ENCODE measurements at regions not wholly inside any gene's neighbourhood (a gene's known extent, or its start where the extent isn't known, plus 50 kb on each side); places are given as distances from the start of the nearest gene placed in this dataset.
A peak's percentile ranks its signal among the peaks of the same experiment; 100 is the strongest.
"Not testable (repeated sequence)": the region's sequence is repeated elsewhere in the genome, so short reads cannot be mapped to it uniquely, and the experiment has no call there.

GRCh38 chr2:87196720-87197388 is 175.2 kb upstream of the PLGLB1 start:
- intact Hi-C loops (cut with DNase I; ENCODE audit: low total_unique reads); H3K36me3 ChIP-seq: not testable (repeated sequence)
- 93 to 100% (median 100%) methylated on average over 1 to 3 of the region's 3 CpGs for WGBS, 5 donors

GRCh38 chr2:87198422-87198821 is 176.8 kb upstream of the PLGLB1 start:
- H3K4me1 ChIP-seq; H3K27ac ChIP-seq; intact Hi-C loops (cut with DNase I; ENCODE audit: low total_unique reads); H3K4me3 ChIP-seq; H3K36me3 ChIP-seq; H3K27me3 ChIP-seq (replicated peaks in 1 of 7); DNase-seq: not testable (repeated sequence)
- WGBS, 5 donors = 0 to 25% (median 19%) methylated on average over 1 to 2 of the region's 2 CpGs
- peaks cover 0 to 18% (median 11%) of the 10 kb centered on the region in 8 donors for H3K9me3 ChIP-seq

More at GRCh38 chr2:87196720-87197388, 175.2 kb upstream of the PLGLB1 start:
- H3K9me3 ChIP-seq; H3K4me3 ChIP-seq; DNase-seq; H3K27me3 ChIP-seq (replicated peaks in 1 of 7); H3K27ac ChIP-seq; H3K4me1 ChIP-seq: not testable (repeated sequence)

- intact Hi-C loops (cut with DNase I; ENCODE audit: low total_unique reads); H3K4me3 ChIP-seq; H3K4me1 ChIP-seq; H3K27ac ChIP-seq; H3K36me3 ChIP-seq; DNase-seq; H3K27me3 ChIP-seq (replicated peaks in 1 of 7): not testable (repeated sequence)
- peaks cover 0 to 22% (median 17%) of the 10 kb centered on the region in 8 donors for H3K9me3 ChIP-seq
- WGBS, 5 donors = 80 to 100% methylated on average over 3 to 4 of the region's 9 CpGs; no CpG with 5 or more reads in 3 of the 5 donors
Measured at GRCh38 chr2:87199228-87199627, 177.6 kb upstream of the PLGLB1 start.

GRCh38 chr2:87204569-87205147 is 183.0 kb upstream of the PLGLB1 start:
- intact Hi-C loops (cut with DNase I; ENCODE audit: low total_unique reads); H3K27ac ChIP-seq; DNase-seq; H3K36me3 ChIP-seq; H3K4me1 ChIP-seq; H3K27me3 ChIP-seq (replicated peaks in 1 of 7); H3K4me3 ChIP-seq: not testable (repeated sequence)
- peaks cover 0 to 29% (median 18%) of the 10 kb centered on the region in 8 donors for H3K9me3 ChIP-seq
- 80 to 95% (median 90%) methylated on average over 1 to 7 of the region's 8 CpGs for WGBS, 5 donors

GRCh38 chr2:87212938-87213337 is 191.3 kb upstream of the PLGLB1 start:
- H3K27ac ChIP-seq; H3K4me1 ChIP-seq; H3K36me3 ChIP-seq; H3K27me3 ChIP-seq (replicated peaks in 1 of 7); H3K9me3 ChIP-seq; H3K4me3 ChIP-seq; intact Hi-C loops (cut with DNase I; ENCODE audit: low total_unique reads); DNase-seq: not testable (repeated sequence)
- WGBS, 5 donors = 71 to 83% (median 79%) methylated on average over 1 to 2 of the region's 3 CpGs

GRCh38 chr2:87217005-87217404 is 195.4 kb upstream of the PLGLB1 start:
- WGBS, 5 donors = 85 to 93% (median 92%) methylated on average over 2 of the region's 4 CpGs; no CpG with 5 or more reads in 2 of the 5 donors
- H3K36me3 ChIP-seq; H3K4me1 ChIP-seq; H3K9me3 ChIP-seq; H3K4me3 ChIP-seq; intact Hi-C loops (cut with DNase I; ENCODE audit: low total_unique reads); H3K27me3 ChIP-seq (replicated peaks in 1 of 7); DNase-seq; H3K27ac ChIP-seq: not testable (repeated sequence)

GRCh38 chr2:87217741-87218410 is 196.2 kb upstream of the PLGLB1 start:
- H3K4me1 ChIP-seq; H3K27me3 ChIP-seq (replicated peaks in 1 of 7); H3K27ac ChIP-seq; H3K4me3 ChIP-seq; H3K9me3 ChIP-seq; H3K36me3 ChIP-seq; intact Hi-C loops (cut with DNase I; ENCODE audit: low total_unique reads): not testable (repeated sequence)
- DNase-seq = peak; percentile 76
- 0 to 33% (median 12%) methylated on average over 1 to 9 of the region's 21 CpGs for WGBS, 5 donors
- peak in 7 of 11 experiments; percentile 21 to 68 (median 40) for TF ChIP-seq CTCF (IDR thresholded peaks at IDR 0.05 in 8 of 11, conservative IDR thresholded peaks at IDR 0.05 in 3 of 11)

GRCh38 chr2:87220651-87221050 is 199.0 kb upstream of the PLGLB1 start:
- H3K27ac ChIP-seq; H3K4me3 ChIP-seq; H3K9me3 ChIP-seq; H3K36me3 ChIP-seq; H3K27me3 ChIP-seq (replicated peaks in 1 of 7); intact Hi-C loops (cut with DNase I; ENCODE audit: low total_unique reads); H3K4me1 ChIP-seq; DNase-seq: not testable (repeated sequence)
- 56 to 75% (median 75%) methylated on average over 1 to 9 of the region's 9 CpGs for WGBS, 5 donors

GRCh38 chr2:87222131-87222530 is 200.5 kb upstream of the PLGLB1 start:
- DNase-seq; H3K36me3 ChIP-seq; H3K9me3 ChIP-seq; H3K4me3 ChIP-seq; intact Hi-C loops (cut with DNase I; ENCODE audit: low total_unique reads); H3K4me1 ChIP-seq; H3K27ac ChIP-seq; H3K27me3 ChIP-seq (replicated peaks in 1 of 7): not testable (repeated sequence)
- 76 to 89% (median 86%) methylated on average over 7 of the region's 7 CpGs for WGBS, 5 donors

- 13 to 100% (median 81%) methylated on average over 1 to 2 of the region's 3 CpGs for WGBS, 5 donors
- intact Hi-C loops (cut with DNase I; ENCODE audit: low total_unique reads) = not testable (repeated sequence)
Measured at GRCh38 chr2:87223873-87224272, 202.2 kb upstream of the PLGLB1 start.

More at GRCh38 chr2:87223873-87224272, 202.2 kb upstream of the PLGLB1 start:
- not testable (repeated sequence) for H3K9me3 ChIP-seq; H3K4me1 ChIP-seq; DNase-seq; H3K36me3 ChIP-seq; H3K4me3 ChIP-seq; H3K27me3 ChIP-seq (replicated peaks in 1 of 7); H3K27ac ChIP-seq

Measured in spleen (tissue), 11 donors.